GM19035 (cell line): ENCODE measurements at regions not wholly inside any gene's neighbourhood (a gene's known extent, or its start where the extent isn't known, plus 50 kb on each side); places are given as distances from the start of the nearest gene placed in this dataset.

Experiments used
- ATAC-seq: cut with Tn5 transposase; IDR thresholded peaks from one replicate; pipeline ENCODE4 v1.9.1; 2021; ENCODE audit not compliant: unreplicated experiment

DNA sequence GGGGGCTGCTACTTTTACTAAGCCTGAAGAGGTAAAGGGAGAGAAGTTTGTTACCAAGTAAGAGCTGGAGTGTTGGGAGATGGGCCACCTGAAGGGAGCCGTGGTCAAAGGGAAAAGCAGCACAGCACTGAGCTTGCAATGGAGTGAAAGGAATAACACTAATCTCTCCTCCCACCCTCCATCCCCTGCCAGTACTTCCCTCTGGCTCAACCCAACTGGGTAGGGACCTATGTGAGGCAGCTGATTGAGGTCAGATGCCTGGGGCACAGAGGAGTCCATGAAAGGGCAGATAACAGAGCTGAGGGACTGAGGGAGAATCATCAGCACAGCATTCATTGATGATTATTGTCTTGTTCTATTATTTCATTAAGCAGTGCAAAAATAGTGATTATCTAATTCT lies 212.4 kb upstream of the TBC1D5 start:
- no peak for ATAC-seq

DNA sequence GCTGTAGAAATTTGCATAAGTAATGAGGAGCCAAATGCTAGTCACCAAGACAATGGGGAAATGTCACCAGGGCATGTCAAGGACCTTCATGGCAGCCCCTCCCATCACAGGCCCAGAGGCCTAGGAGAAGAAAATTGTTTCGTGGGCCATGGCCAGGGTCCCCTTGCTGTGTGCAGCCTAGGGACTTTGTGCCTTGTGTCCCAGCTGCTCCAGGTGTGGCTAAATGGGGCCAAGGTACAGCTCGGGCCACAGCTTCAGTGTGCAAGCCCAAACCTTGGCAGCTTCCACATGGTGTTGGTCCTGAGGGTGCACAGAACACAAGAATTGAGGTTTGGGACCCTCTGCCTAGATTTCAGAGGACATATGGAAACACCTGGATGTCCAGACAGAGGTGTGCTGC lies 208.8 kb upstream of the TBC1D5 start:
- no peak for ATAC-seq

DNA sequence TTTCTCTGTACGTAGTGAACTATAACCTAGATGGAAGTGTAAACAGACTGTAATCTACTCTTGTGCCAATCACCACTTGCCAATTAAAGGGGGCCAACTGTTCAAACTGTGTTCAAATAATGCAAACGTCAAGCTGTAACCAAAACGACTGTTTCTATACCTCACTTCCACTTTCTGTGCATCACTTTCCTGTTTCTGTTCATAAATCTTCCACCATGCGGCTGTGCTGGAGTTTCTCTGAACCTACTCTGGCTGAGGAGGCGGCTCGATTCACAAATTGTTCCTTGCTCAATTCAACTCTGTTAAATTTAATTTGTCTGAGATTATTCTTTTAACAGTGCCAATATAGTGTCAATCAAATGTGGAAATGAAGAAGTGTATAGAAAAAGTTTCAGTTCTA lies 206.7 kb upstream of the TBC1D5 start:
- no peak for ATAC-seq

DNA sequence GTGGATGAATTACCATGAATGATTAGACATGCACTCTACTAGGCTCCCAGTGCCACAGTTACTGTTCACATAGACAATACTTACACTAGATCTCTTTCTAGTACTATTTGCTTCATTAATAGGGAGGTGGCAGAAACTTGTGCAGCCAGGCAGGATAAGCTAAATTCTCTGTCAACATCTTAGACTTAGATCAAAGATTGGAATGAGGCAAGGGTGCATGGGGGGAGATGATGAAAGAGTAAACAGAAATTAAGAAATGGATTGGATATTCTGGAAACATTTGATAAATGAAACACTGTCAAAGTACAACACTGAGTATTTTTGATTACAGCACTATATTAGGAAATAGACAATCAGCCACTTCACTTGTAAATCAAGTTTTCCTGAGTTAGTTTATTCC lies 205.4 kb upstream of the TBC1D5 start:
- ATAC-seq, result no peak

DNA sequence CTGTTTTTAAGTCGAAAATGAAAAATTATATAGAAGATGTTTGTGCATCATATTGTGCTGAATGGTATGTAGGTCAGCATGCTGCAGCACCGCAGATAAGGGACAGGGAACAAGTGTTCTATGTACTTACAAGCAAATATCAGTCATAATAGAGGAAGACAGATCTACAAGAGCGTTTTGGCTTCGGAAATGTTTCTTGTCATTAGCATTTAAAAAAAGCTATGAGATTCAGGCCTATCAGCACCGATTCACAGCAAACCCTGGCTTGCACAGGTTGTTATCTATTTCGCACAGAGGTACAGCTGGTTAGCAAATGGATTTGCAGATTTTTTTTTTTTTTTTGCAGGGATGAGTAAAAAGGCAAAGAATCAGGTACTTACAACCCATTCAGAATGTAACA lies 204.2 kb upstream of the TBC1D5 start:
- ATAC-seq, result no peak

DNA sequence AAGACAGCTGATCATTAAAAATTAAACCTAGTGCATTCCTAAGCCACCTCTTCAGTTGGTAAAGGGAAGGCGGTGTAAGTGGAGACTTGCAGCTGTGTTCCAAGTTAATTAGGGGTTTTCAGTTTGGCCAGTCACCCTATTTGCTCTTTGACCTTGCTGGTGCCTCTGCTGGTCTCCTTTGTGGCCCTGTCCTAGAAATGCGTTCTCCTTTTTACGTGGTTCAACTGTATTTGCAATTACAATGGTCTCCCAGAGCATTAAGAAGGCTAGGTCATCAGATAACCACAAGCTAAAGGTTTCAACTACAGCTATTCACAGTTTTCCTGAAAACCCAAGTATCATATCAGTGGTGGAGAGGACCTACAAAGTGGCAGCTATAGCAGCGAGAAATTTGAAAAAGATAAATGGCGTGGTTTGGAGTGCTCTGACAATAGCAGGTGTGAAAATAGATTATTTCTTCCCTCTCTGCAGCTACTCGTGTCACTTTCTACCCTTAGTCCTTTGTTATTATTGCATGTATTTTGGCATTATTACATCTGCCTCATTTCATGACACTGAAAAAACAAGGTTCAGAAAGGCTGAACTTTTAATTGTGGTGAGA lies 203.5 kb upstream of the TBC1D5 start:
- no peak for ATAC-seq

DNA sequence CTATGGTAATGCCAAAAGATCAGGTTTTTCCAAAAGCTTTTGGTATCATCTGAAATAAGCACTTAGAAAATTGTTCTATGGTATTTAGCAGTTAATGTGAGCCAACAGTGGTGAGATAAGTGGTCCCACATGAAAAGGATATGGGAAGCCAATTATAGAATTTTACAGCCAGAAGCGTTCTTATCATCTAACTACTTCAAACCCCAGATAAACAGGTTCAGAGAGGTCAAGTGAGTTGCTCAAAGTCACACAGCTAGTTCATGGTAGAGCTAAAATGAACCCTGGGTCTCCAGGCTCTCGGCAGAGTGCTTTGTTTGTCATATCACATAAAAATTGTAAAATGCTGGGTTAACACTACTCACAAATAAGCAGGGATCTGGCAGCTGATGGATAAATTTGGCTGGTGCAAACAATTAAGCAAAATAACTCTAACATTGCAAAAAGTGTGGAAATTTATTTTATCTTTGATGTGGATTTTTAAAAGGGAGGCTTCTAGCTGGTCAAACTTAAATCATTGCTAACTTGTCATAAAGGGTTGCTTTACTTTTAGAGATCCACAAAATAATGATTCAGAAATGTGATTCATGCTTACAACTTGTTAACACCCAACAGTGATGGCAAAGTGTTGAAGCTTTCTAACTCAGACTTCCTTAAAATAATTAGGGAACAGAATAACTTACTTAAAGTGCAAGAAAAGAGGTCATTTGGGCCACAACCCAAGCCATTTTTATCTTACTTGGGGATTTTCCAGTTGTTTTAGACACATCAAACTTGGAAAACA lies 202.8 kb upstream of the TBC1D5 start:
- no peak for ATAC-seq

DNA sequence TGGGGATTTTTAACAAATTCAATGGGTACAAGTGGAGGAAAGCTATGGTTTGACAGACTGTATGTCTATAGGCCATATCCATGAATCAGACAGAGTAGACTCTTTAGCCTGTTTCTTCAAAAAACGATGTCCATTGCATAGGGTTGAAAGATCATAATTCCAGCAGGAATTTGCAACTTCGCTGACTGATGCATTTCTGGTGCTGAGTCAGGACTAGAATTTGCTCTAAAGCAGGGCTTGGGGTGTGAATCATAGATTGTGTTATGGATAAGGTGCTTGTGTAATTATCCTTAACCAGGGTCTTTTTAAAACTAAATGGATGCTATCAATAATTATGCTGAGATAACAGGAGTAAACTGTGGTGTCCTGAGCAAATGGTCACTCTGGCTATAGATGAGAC lies 200.4 kb upstream of the TBC1D5 start:
- no peak for ATAC-seq

DNA sequence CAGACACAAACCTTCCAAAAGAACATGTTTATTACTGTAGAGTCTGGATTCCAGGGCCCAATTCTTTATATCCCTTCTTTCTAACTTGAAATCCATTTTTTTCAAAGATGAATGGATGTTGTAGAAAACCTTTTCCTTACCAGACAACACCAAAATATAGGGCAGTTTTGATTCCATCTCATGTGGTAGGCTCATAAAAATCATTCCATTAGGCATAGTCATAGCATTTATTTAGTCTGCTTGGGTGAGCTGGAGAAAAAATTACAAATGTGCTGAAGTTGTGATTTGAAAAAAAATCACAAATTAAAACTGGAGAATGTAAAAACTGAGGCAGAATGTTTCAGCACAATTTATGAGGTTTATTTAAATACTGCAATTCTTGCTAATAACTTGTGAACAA lies 199.3 kb upstream of the TBC1D5 start:
- ATAC-seq, result no peak

DNA sequence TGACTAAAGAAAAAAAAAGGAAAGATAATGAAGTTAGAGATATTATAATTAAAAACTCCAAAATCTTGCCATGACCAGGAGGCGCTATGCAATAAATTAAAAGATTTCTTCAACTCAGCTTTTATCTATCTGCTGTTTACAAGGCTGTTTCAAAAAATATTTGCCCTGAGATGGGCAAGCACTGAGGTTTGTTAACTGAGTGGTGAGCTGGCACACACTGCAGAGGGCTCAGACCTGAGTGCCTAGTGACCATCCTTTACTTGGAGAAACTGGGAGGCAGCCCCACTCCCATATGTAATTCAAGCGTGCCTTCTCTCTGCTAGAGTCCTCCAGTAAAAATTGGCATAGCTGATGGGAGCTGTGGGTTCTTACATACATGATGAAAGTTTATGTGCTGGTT lies 198.7 kb upstream of the TBC1D5 start:
- ATAC-seq, result no peak

DNA sequence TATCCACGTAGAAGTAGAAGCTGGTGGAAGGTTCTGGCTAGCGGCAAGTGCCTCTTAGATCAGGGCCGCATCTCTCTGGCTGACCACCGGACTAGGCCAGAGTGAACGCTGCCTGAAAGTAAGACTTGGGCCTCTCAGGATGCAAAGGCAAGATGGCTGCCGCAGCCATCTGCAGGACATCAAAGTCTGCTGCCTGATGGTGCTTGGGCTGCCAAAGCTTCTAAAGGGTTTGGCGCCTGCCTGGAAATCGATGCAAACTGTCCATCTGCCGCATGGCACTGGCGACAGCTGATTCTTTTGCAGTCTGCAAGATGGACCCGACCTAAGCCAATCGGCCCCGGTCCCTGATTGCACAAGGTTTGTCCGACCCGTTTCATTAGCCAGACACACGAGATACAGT lies 196.7 kb upstream of the TBC1D5 start:
- no peak for ATAC-seq

DNA sequence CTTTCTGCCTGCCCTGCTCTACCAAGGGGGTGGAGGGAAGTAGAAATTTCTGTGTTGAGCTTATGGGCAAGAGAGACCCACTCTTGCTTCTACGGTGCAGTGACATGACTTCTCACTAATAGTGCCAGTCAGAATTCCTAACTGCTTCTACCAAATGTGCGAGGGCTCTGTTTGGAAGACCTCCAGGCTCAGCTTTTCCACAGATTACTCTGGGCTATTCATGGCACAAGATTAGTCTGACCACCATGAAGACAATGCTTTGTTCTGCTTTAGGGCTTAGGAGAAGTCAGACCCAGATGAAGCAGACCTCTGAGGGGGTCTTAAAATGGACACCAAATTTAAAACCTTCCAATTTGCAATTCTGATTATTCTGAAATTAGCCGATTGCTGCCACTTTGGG lies 195.9 kb upstream of the TBC1D5 start:
- ATAC-seq, result no peak

DNA sequence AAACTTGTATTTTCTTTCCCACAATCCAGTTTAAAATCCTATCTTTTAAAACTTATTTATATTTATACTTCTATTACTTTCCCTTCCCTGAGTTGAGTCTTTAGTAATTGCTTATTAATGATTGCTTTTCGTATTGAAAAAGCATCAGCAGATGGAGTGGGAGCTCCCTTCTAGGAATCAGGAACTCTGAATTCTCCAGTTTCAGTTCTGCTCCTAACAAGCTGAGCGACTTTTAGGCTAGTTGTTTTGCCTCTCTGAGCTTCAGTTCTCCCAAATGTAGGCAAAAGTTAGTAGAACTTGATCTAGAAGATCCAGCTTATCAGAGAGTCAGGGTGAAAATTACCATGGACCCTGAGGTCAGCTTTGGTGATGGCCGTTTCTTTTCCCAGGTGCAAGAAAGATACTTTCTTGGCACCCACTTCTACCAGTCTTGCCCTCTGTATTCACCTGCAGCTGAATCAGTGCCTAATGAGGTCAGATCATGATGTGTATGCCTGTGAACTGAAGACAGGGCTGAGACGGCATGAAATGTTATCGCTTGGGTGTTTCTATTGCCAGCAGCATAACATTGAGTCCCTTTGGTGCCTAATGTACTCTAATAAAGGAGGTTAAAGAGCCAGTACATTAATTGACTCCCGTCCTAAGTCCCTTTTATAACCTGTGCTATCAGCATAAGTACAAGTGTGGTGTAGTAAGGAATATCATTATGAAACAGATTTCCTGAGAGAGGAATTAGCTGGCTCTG lies 194.5 kb upstream of the TBC1D5 start:
- no peak for ATAC-seq

DNA sequence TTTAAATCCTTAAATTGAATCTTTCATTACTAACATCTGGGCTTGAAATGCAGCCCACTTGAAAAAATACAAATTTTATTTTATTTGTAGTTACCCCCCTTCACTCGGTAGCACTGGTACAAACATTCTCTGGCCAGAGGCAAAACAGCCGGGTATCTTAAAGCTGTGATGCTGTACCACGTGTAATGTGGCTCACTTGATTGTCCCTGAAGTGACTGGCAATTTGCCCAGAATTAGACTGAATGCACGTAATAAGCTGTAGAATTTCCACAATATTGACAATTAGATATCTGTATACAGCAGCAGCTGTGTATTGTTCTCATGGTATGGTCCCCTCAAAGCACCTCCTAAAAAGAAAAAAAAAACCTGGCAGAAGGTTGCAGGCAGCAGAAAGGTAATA lies 192.8 kb upstream of the TBC1D5 start:
- ATAC-seq, result no peak

DNA sequence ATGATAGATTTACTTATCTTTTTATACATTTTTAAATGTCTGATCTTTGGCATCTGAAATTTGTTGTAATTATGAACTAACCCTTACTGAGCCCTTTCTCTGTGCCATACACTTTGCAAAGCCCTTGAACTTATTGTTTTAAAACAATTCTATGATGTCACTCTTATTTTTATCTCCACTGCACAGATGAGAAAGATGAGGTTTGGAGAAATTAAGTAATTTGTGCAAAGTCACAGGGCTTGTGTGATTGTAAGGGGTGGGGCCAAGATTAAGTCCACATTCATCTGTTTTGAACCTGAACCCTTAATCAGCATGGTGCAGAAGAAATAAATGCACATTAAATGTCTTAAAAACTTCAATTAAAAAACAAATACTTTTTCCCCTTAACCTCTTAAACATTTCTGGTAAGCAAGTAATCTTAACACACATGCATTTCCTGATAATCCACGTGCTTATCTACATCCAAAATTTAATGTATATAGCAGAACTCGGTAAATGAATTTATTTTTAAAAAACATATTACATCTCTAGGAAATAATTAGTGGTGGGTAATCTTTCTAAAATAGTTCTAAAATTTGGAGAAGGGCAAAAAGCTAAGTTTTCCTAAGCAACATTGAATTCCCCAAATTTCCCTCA lies 189.8 kb upstream of the TBC1D5 start:
- ATAC-seq, result no peak

DNA sequence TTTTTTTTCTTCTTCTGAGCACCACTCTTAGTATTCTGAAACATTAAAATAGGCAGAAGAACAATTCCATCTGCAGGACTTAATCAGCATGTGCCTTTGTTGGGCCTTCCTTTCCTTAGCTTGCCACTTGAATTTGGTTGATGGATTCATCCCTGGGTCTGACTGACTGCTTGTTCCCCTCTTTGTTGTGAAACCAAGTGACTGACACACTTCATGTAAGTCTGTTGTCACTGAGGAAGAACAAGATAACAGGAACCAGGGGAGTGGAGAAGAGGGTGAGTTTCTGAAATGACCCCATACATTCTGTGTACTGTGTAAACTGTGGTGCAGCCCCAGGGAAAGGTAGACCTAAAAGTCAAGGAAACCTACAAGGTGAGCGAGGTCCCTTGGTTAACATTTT lies 188.7 kb upstream of the TBC1D5 start:
- ATAC-seq, result no peak

DNA sequence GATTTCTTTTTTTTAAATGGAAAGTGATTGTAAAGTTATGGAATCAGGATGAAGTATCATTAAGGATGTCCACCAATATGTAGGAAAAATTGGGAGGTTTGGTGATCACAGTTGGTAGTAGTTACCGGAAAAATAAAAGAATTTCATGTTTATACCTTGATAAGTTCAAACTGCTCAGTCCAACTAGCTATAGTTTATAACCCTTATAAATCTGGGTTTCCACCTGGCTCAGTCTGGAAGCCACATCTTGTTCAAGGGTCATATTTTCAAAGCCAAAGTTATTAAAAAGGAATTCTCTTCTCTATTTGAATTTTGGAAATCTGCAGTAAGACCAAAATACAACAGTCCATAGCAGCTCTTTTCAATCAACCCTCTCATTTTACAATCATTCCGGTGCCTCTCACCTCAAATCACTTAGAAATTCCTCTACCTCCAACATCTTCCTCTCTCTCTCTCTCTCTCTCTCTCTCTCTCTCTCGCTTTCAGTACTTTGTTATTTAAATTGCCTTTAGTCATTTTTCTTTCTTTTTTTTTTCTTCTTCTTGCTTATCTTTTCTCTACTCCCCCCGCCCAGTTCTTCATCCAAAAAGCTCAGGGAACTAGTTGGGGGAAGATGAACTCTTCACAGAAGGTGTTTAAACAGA lies 186.2 kb upstream of the TBC1D5 start:
- ATAC-seq, result no peak

DNA sequence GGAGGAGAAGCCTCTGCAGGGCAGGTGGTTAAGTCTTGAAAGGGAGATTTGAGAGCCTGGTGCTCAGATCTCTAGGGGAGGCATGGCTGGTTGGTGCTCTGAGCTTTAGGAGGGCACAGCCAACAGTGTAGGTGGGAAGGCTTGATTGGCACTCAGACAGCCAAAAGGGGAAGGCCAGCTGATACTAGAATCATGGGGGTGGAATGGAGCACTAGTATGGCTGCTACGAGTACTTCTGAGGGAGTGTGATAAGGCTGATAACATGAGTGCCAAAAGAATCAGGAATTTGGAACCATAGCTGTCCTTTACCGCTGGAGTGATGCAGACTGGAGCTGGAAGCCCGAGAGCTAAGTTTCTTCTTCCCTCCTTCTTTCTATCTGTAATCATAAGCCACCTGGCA lies 184.6 kb upstream of the TBC1D5 start:
- no peak for ATAC-seq

DNA sequence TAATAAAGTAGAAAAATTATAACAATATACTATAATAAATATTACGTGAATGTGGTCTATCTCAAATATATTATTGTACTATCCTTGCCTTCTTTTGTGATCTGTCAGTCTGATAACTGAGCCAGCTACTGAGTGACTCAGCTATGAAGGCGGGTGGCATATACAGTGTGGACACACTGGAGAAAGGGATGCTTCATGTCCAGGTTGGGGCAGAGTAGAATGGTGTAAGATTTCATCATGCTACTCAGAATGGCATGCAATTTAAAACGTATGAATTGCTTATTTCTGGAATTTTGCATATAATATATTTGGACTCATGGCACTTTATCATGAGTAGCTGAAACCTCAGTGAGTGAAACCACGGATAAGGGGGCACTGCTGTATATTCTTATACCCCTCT lies 172.9 kb upstream of the TBC1D5 start:
- no peak for ATAC-seq

DNA sequence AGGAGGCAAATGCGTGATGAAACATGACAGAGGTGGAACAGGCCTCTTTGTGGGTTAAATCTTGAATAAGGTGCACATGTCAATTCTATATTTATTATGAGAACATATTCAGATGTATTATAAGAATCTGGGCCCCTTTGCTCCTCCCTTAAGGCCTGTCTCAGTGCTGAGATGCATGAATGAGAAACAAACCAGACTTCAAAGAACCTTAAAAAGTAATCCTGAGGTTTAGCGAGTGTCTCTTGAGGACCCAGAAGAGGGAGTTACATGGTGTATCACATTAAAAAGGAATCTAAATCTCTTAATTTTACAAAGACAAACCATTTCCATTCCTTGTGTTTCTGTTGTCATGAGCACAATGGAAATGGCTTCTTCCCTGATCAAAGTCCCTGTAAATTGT lies 170.9 kb upstream of the TBC1D5 start:
- no peak for ATAC-seq

DNA sequence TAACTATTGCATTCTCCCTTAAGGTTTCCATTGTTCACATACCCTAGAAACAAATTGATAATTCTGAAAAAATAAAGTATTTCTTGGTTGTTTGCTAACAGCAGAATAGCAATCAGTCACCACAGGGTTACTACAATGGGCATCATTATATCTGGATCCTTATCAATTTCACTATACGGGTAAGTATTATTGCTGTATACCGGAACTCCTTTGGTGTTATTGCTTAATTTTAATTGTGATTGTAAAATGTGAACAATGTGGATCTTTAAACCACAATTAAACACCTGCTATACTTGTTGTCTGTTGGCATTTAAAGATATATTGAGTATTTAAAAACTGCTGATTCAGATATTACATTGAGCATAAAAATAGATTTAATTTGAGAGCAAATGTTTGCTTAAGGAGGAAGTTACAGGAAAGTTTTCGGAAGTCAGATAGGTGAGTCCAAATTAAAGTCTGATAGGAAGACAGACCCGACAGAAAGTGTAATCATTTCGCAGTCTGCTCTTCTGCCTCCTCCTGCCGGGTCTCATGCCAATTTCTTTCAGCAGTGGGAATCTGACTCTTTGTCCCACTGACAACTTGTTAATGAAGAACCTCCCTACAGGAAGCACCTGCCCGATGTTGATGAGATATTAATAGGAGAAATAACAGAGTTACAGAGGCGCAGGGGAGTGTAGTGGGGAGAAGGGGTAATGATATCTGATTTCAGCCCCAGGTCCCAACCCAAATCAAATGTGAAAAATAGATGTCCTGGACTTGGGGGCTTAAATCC lies 169.7 kb upstream of the TBC1D5 start:
- ATAC-seq, result no peak
